Panc1 (cell line): ENCODE measurements at regions not wholly inside any gene's neighbourhood (a gene's known extent, or its start where the extent isn't known, plus 50 kb on each side); places are given as distances from the start of the nearest gene placed in this dataset.

Source experiments
- ATAC-seq: fragments of 200-7000 bp; cut with Tn5 transposase; 2 replicates; pipeline ENCODE4 v1.9.1; 2020; ENCODE audit warnings: mild to moderate bottlenecking, moderate library complexity
- BruUV-seq: library from RNA; stranded (reverse); fragments of 400-500 nt; replicated peaks from 2 replicates; lab custom pipeline; 2021; lab: Mats Ljungman, UMichigan
- CTCF ChIA-PET: fragments of 300-600 bp; sonication (Branson Sonifier 250); formaldehyde crosslinking; loops from one replicate; lab custom pipeline; 2022; ENCODE audit warnings: antibody characterized with exemption; lab: Charles Lee
- POLR2A ChIA-PET: fragments of 300-600 bp; sonication (Branson Sonifier 250); formaldehyde crosslinking; loops from one replicate; lab custom pipeline; 2022; ENCODE audit warnings: antibody characterized with exemption; lab: Charles Lee
- DNase-seq: peaks from one replicate; pipeline ENCODE4 v3.0.0-alpha.2; 2010; ENCODE audit warnings: low read depth, low spot score
- H3K27ac ChIP-seq: 2 replicates; pipeline ENCODE4 v1.5.1; 2011; ENCODE audit warnings: mild to moderate bottlenecking, low read length, inconsistent platforms
- H3K27me3 ChIP-seq: fragments of 200-500 bp; sonication (Bioruptor generic); 2 replicates; pipeline ENCODE4 v1.6.0; 2014; ENCODE audit warnings: low read length, inconsistent platforms; ENCODE audit not compliant: control insufficient read depth, insufficient read depth
- H3K36me3 ChIP-seq: fragments of 200-500 bp; sonication (Bioruptor generic); 2 replicates; pipeline ENCODE4 v1.5.1; 2014; ENCODE audit warnings: inconsistent platforms, mild to moderate bottlenecking, low read length, moderate library complexity; ENCODE audit not compliant: control insufficient read depth, insufficient read depth
- H3K4me1 ChIP-seq: 2 replicates; pipeline ENCODE4 v1.5.1; 2011; ENCODE audit warnings: inconsistent platforms, mild to moderate bottlenecking, low read length, moderate library complexity; ENCODE audit not compliant: control insufficient read depth, insufficient read depth
- H3K4me3 ChIP-seq, 2 experiments: 2 replicates each; pipeline ENCODE4 v1.5.1; 2011 to 2012; ENCODE audit warnings: low read depth in 2 of 2, low read length in 2 of 2, mild to moderate bottlenecking in 2 of 2, inconsistent platforms in 1 of 2, moderate library complexity in 1 of 2
- H3K9me3 ChIP-seq: fragments of 200-500 bp; sonication (Bioruptor generic); 2 replicates; pipeline ENCODE4 v1.5.1; 2014; ENCODE audit warnings: low read depth, mild to moderate bottlenecking, inconsistent platforms, low read length, moderate library complexity; ENCODE audit not compliant: control insufficient read depth, insufficient read depth
- CTCF ChIP-seq: fragments of 450-650 bp; IDR thresholded peaks from 2 replicates; pipeline ENCODE4 v1.5.1; 2017; ENCODE audit warnings: mild to moderate bottlenecking
- POLR2AphosphoS5 ChIP-seq: IDR thresholded peaks from 2 replicates; pipeline ENCODE4 v1.6.1; 2012; ENCODE audit warnings: mild to moderate bottlenecking, low read depth, low read length, moderate library complexity
- REST ChIP-seq, 2 experiments: IDR thresholded peaks; 2 replicates each; pipeline ENCODE4 v1.6.1; 2011 to 2012; ENCODE audit warnings: low read depth in 2 of 2, control low read depth in 1 of 2, low read length in 1 of 2, mild to moderate bottlenecking in 1 of 2, moderate library complexity in 1 of 2; ENCODE audit not compliant: insufficient read depth in 1 of 2
- SIN3A ChIP-seq: IDR thresholded peaks from 2 replicates; pipeline ENCODE4 v1.6.1; 2012; ENCODE audit warnings: low read depth, mild to moderate bottlenecking, low read length, moderate library complexity, borderline replicate concordance; ENCODE audit not compliant: insufficient read depth
- TCF7L2 ChIP-seq: IDR thresholded peaks from 2 replicates; pipeline ENCODE4 v1.6.1; 2011; ENCODE audit warnings: mild to moderate bottlenecking, low read depth, low read length, inconsistent platforms
- in situ Hi-C: cut with HindIII; loops from 2 replicates; pipeline ENCODE4 v1.10.0; 2016; ENCODE audit warnings: low sequenced_read_pairs, low pct_unique_long_range_greater_than_20kb
- intact Hi-C: fragments of 100-400 bp; cut with micrococcal nuclease; formaldehyde crosslinking; loops from one replicate; pipeline ENCODE4 v1.10.0; 2022; ENCODE audit not compliant: unreplicated experiment

GRCh38 chr2:162916286-162916801 is 77.8 kb upstream of the KCNH7 start:
- intact Hi-C loops = no loop called here
- no peaks in the 10 kb centered on the region for H3K27me3 ChIP-seq
- H3K4me1 ChIP-seq = no peaks in the 10 kb centered on the region
- CTCF ChIA-PET = no interaction called here
- no peak overlapping the region for H3K4me3 ChIP-seq
- POLR2A ChIA-PET = no interaction called here
- ATAC-seq = no peak
- H3K36me3 ChIP-seq = no peaks in the 10 kb centered on the region
- no TSS peak for BruUV-seq
- no peak overlapping the region for H3K27ac ChIP-seq
- in situ Hi-C loops = no loop called here
- H3K9me3 ChIP-seq = no peaks in the 10 kb centered on the region
- no peak for DNase-seq
- TF ChIP-seq TCF7L2 (no peak), POLR2AphosphoS5 (no peak), CTCF (no peak), REST (IDR thresholded peaks at IDR 0.05; ENCODE audit: insufficient read depth in 1 of 2, low read depth in 2 of 2, low read length in 1 of 2) (no peak), SIN3A (no peak)

GRCh38 chr2:162915858-162916257 is 77.3 kb upstream of the KCNH7 start:
- ChIA-PET CTCF (no interaction called here), POLR2A (no interaction called here)
- DNase-seq (no peak), ATAC-seq (no peak)
- no TSS peak for BruUV-seq
- TF ChIP-seq CTCF = no peak
- TF ChIP-seq REST (IDR thresholded peaks at IDR 0.05; ENCODE audit: insufficient read depth in 1 of 2, low read depth in 2 of 2, low read length in 1 of 2) = no peak
- H3K4me1 ChIP-seq = no peaks in the 10 kb centered on the region
- in situ Hi-C loops (no loop called here), intact Hi-C loops (no loop called here)
- no peaks in the 10 kb centered on the region for H3K9me3 ChIP-seq
- H3K36me3 ChIP-seq = no peaks in the 10 kb centered on the region
- H3K4me3 ChIP-seq = no peak overlapping the region
- no peaks in the 10 kb centered on the region for H3K27me3 ChIP-seq
- no peak overlapping the region for H3K27ac ChIP-seq
